ENCODE measurements at regions not wholly inside any gene's neighbourhood (a gene's known extent, or its start where the extent isn't known, plus 50 kb on each side); places are given as distances from the start of the nearest gene placed in this dataset.
"Not testable (repeated sequence)": the region's sequence is repeated elsewhere in the genome, so short reads cannot be mapped to it uniquely, and the experiment has no call there.

- no peak for DNase-seq (ENCODE audit: low spot score)
Observed at GRCh38 chr9:134546746-134547145, 94.9 kb upstream of the COL5A1 start.

GRCh38 chr9:134547161-134548100, 94.2 kb upstream of the COL5A1 start:
- no peak for DNase-seq (ENCODE audit: low spot score)

- no peak for DNase-seq (ENCODE audit: low spot score)
Observed at GRCh38 chr9:134548185-134548584, 93.4 kb upstream of the COL5A1 start.

GRCh38 chr9:134548618-134549017, 93.0 kb upstream of the COL5A1 start:
- no peak for DNase-seq (ENCODE audit: low spot score)

GRCh38 chr9:134549336-134549735, 92.3 kb upstream of the COL5A1 start:
- DNase-seq (ENCODE audit: low spot score): no peak

- not testable (repeated sequence) for DNase-seq (ENCODE audit: low spot score)
Observed at GRCh38 chr9:134550081-134550480, 91.5 kb upstream of the COL5A1 start.

- no peak for DNase-seq (ENCODE audit: low spot score)
Observed at GRCh38 chr9:134550584-134550983, 91.0 kb upstream of the COL5A1 start.

- DNase-seq (ENCODE audit: low spot score): no peak
Observed at GRCh38 chr9:134551176-134551575, 90.4 kb upstream of the COL5A1 start.

- DNase-seq (ENCODE audit: low spot score): peak; percentile 98
Observed at GRCh38 chr9:134551644-134552348, 89.8 kb upstream of the COL5A1 start.

- DNase-seq (ENCODE audit: low spot score): no peak
Observed at GRCh38 chr9:134552349-134552990, 89.1 kb upstream of the COL5A1 start.

- DNase-seq (ENCODE audit: low spot score): peak; percentile 49
Observed at GRCh38 chr9:134553061-134553891, 88.3 kb upstream of the COL5A1 start.

GRCh38 chr9:134553996-134554372, 87.6 kb upstream of the COL5A1 start:
- no peak for DNase-seq (ENCODE audit: low spot score)

GRCh38 chr9:134554373-134555093, 87.1 kb upstream of the COL5A1 start:
- DNase-seq (ENCODE audit: low spot score): no peak

- DNase-seq (ENCODE audit: low spot score): peak; percentile 46
Observed at GRCh38 chr9:134555094-134555650, 86.4 kb upstream of the COL5A1 start.

- DNase-seq (ENCODE audit: low spot score): no peak
Observed at GRCh38 chr9:134556531-134557068, 85.0 kb upstream of the COL5A1 start.

- DNase-seq (ENCODE audit: low spot score): no peak
Observed at GRCh38 chr9:134557331-134557730, 84.3 kb upstream of the COL5A1 start.

GRCh38 chr9:134558124-134558905, 83.3 kb upstream of the COL5A1 start:
- no peak for DNase-seq (ENCODE audit: low spot score)

- DNase-seq (ENCODE audit: low spot score): no peak
Observed at GRCh38 chr9:134559013-134559412, 82.6 kb upstream of the COL5A1 start.

- DNase-seq (ENCODE audit: low spot score): no peak
Observed at GRCh38 chr9:134560206-134560605, 81.4 kb upstream of the COL5A1 start.

Measured in A172 (cell line).